Choroid plexus epithelial cell (primary cell): ENCODE measurements at regions not wholly inside any gene's neighbourhood (a gene's known extent, or its start where the extent isn't known, plus 50 kb on each side); places are given as distances from the start of the nearest gene placed in this dataset.

ENCODE experiments used
- DNase-seq: peaks from one replicate; pipeline ENCODE4 v3.0.0-alpha.2; 2010; ENCODE audit warnings: low read depth
- H3K4me3 ChIP-seq: 2 replicates; pipeline ENCODE4 v1.5.1; 2011; ENCODE audit warnings: low read depth, mild to moderate bottlenecking, control low read depth, low read length, moderate library complexity
- CTCF ChIP-seq: conservative IDR thresholded peaks from 2 replicates; pipeline ENCODE4 v1.5.1; 2011; ENCODE audit warnings: low read depth, mild to moderate bottlenecking, control low read depth, inconsistent platforms, low read length, moderate library complexity

GRCh38 chr15:98526094-98526493 is 122.2 kb upstream of the IGF1R start:
- DNase-seq, result no peak
- no peak for TF ChIP-seq CTCF
- H3K4me3 ChIP-seq, result no peak overlapping the region

GRCh38 chr15:98528046-98528725 is 120.2 kb upstream of the IGF1R start:
- no peak for TF ChIP-seq CTCF
- no peak overlapping the region for H3K4me3 ChIP-seq
- DNase-seq, result no peak

GRCh38 chr15:98529205-98530145 is 118.9 kb upstream of the IGF1R start:
- no peak overlapping the region for H3K4me3 ChIP-seq
- TF ChIP-seq CTCF, result no peak
- no peak for DNase-seq

GRCh38 chr15:98530570-98530969 is 117.8 kb upstream of the IGF1R start:
- H3K4me3 ChIP-seq, result no peak overlapping the region
- TF ChIP-seq CTCF, result no peak
- no peak for DNase-seq

GRCh38 chr15:98532063-98532462 is 116.3 kb upstream of the IGF1R start:
- DNase-seq, result no peak
- TF ChIP-seq CTCF, result no peak
- no peak overlapping the region for H3K4me3 ChIP-seq

- no peak for DNase-seq
- H3K4me3 ChIP-seq, result no peak overlapping the region
- TF ChIP-seq CTCF, result no peak
Measured at GRCh38 chr15:98536976-98537375, 111.4 kb upstream of the IGF1R start.
